GM23338 (cell line): ENCODE measurements at regions not wholly inside any gene's neighbourhood (a gene's known extent, or its start where the extent isn't known, plus 50 kb on each side); places are given as distances from the start of the nearest gene placed in this dataset.

Experiments used
- ATAC-seq: fragments of 200-7000 bp; cut with Tn5 transposase; 3 replicates; pipeline ENCODE4 v1.9.1; 2020
- DNase-seq: peaks from one replicate; pipeline ENCODE4 v3.0.0-alpha.2; 2015; ENCODE audit warnings: low spot score
- H2AFZ ChIP-seq: fragments of 200-600 bp; sonication (generic); 2 replicates; pipeline ENCODE4 v1.8.0; 2016; ENCODE audit warnings: antibody characterized with exemption, mild to moderate bottlenecking, moderate library complexity
- H3F3A ChIP-seq: fragments of 200-600 bp; sonication (generic); replicated peaks from 2 replicates; pipeline ENCODE4 v1.8.0; 2017; ENCODE audit warnings: antibody characterized with exemption, mixed run types, low read depth
- H3K27ac ChIP-seq: fragments of 200-600 bp; sonication (generic); 2 replicates; pipeline ENCODE4 v1.6.1; 2016; ENCODE audit warnings: low read depth
- H3K27me3 ChIP-seq: fragments of 200-600 bp; sonication (generic); 2 replicates; pipeline ENCODE4 v1.8.0; 2016; ENCODE audit warnings: mild to moderate bottlenecking, mixed run types, moderate library complexity; ENCODE audit not compliant: insufficient read depth
- H3K36me3 ChIP-seq: fragments of 200-600 bp; sonication (generic); 2 replicates; pipeline ENCODE4 v1.8.0; 2016; ENCODE audit warnings: mild to moderate bottlenecking; ENCODE audit not compliant: insufficient read depth
- H3K4me1 ChIP-seq: fragments of 200-600 bp; sonication (generic); 2 replicates; pipeline ENCODE4 v1.8.0; 2016; ENCODE audit warnings: mild to moderate bottlenecking, moderate library complexity; ENCODE audit not compliant: insufficient read depth
- H3K4me2 ChIP-seq: fragments of 200-600 bp; sonication (generic); 2 replicates; pipeline ENCODE4 v1.7.1; 2017; ENCODE audit warnings: mixed run types
- H3K4me3 ChIP-seq: fragments of 200-600 bp; sonication (generic); 2 replicates; pipeline ENCODE4 v1.6.1; 2016; ENCODE audit warnings: mixed run types
- H3K79me2 ChIP-seq: fragments of 200-600 bp; sonication (generic); replicated peaks from 2 replicates; pipeline ENCODE4 v1.8.0; 2017; ENCODE audit warnings: mild to moderate bottlenecking; ENCODE audit not compliant: insufficient read depth
- H3K9me2 ChIP-seq: fragments of 200-600 bp; sonication (generic); 2 replicates; pipeline ENCODE4 v1.8.0; 2017; ENCODE audit not compliant: insufficient read depth
- H4K20me1 ChIP-seq: fragments of 200-600 bp; sonication (generic); replicated peaks from 2 replicates; pipeline ENCODE4 v1.8.0; 2017; ENCODE audit warnings: mild to moderate bottlenecking; ENCODE audit not compliant: insufficient read depth
- H3K27ac Mint-ChIP-seq: 2 replicates; pipeline ENCODE4 v1.8.0; 2020; ENCODE audit warnings: inconsistent platforms, mild to moderate bottlenecking, moderate library complexity, mixed read lengths
- H3K27me3 Mint-ChIP-seq: 3 replicates; pipeline ENCODE4 v1.8.0; 2022; ENCODE audit warnings: low read depth, mild to moderate bottlenecking, moderate library complexity, mixed read lengths, inconsistent platforms; ENCODE audit not compliant: insufficient read depth, poor library complexity
- H3K36me3 Mint-ChIP-seq: 3 replicates; pipeline ENCODE4 v1.8.0; 2021; ENCODE audit warnings: low read depth, mild to moderate bottlenecking, inconsistent platforms, moderate library complexity, mixed read lengths
- H3K4me1 Mint-ChIP-seq: 3 replicates; pipeline ENCODE4 v1.8.0; 2020; ENCODE audit warnings: mild to moderate bottlenecking, inconsistent platforms, mixed read lengths
- H3K4me3 Mint-ChIP-seq: 3 replicates; pipeline ENCODE4 v1.8.0; 2021; ENCODE audit warnings: moderate library complexity, mild to moderate bottlenecking, inconsistent platforms, mixed read lengths
- H3K9me3 Mint-ChIP-seq: 3 replicates; pipeline ENCODE4 v1.8.0; 2020; ENCODE audit warnings: moderate library complexity, mild to moderate bottlenecking, inconsistent platforms, mixed read lengths
- JUNB ChIP-seq: IDR thresholded peaks from one replicate; pipeline ENCODE4 v1.6.1; 2016; ENCODE audit warnings: antibody characterized with exemption; ENCODE audit not compliant: unreplicated experiment
- STAT1 ChIP-seq: IDR thresholded peaks from one replicate; pipeline ENCODE4 v1.6.1; 2016; ENCODE audit warnings: antibody characterized with exemption; ENCODE audit not compliant: unreplicated experiment
- ZNF331 ChIP-seq: fragments of 250-450 bp; sonication (Bioruptor Pico); IDR thresholded peaks from 2 replicates; pipeline ENCODE4 v1.5.0; 2020; ENCODE audit warnings: low read depth, mild to moderate bottlenecking, moderate library complexity
- TF ChIP-seq, protein P1 (sequence below): IDR thresholded peaks from 2 replicates; pipeline ENCODE4 v1.6.1; 2016; ENCODE audit warnings: antibody characterized with exemption
- TF ChIP-seq, protein P2 (sequence below): fragments of 250-450 bp; sonication (Bioruptor Pico); IDR thresholded peaks from 2 replicates; pipeline ENCODE4 v1.5.0; 2020; ENCODE audit warnings: mild to moderate bottlenecking, moderate library complexity
- TF ChIP-seq, protein P3 (sequence below), 2 experiments: fragments of 200-600 bp in 1 of 2; sonication (generic) in 1 of 2; conservative IDR thresholded peaks; 2 replicates each; pipeline versions ENCODE4 v1.5.1 to v1.6.1; 2016 to 2017; ENCODE audit warnings: antibody characterized with exemption in 2 of 2, low read depth in 2 of 2, mild to moderate bottlenecking in 2 of 2, moderate library complexity in 1 of 2

DNA sequence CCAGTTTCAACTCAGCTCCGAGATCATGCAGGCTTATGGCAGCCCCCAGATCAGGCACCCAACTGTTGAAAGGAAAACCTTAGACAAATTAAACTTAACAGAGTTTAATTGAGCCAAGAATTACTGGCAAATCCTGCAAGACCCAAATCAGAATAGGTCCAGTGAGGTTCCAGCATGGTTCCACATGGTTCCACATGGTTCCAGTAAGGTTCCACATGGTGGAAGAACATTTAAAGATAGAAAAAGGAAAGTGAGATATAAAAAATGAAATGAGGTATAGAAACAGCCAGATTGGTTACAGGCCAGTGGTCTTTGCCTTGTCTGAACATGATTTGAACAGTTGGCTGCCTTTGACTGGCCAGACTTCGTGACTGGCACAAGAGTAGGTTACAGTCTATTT is 288.8 kb upstream of the LRRC7 start (continued):
- TF ChIP-seq, protein P1, sequence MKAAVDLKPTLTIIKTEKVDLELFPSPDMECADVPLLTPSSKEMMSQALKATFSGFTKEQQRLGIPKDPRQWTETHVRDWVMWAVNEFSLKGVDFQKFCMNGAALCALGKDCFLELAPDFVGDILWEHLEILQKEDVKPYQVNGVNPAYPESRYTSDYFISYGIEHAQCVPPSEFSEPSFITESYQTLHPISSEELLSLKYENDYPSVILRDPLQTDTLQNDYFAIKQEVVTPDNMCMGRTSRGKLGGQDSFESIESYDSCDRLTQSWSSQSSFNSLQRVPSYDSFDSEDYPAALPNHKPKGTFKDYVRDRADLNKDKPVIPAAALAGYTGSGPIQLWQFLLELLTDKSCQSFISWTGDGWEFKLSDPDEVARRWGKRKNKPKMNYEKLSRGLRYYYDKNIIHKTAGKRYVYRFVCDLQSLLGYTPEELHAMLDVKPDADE: no peak
- TF ChIP-seq, protein P2, sequence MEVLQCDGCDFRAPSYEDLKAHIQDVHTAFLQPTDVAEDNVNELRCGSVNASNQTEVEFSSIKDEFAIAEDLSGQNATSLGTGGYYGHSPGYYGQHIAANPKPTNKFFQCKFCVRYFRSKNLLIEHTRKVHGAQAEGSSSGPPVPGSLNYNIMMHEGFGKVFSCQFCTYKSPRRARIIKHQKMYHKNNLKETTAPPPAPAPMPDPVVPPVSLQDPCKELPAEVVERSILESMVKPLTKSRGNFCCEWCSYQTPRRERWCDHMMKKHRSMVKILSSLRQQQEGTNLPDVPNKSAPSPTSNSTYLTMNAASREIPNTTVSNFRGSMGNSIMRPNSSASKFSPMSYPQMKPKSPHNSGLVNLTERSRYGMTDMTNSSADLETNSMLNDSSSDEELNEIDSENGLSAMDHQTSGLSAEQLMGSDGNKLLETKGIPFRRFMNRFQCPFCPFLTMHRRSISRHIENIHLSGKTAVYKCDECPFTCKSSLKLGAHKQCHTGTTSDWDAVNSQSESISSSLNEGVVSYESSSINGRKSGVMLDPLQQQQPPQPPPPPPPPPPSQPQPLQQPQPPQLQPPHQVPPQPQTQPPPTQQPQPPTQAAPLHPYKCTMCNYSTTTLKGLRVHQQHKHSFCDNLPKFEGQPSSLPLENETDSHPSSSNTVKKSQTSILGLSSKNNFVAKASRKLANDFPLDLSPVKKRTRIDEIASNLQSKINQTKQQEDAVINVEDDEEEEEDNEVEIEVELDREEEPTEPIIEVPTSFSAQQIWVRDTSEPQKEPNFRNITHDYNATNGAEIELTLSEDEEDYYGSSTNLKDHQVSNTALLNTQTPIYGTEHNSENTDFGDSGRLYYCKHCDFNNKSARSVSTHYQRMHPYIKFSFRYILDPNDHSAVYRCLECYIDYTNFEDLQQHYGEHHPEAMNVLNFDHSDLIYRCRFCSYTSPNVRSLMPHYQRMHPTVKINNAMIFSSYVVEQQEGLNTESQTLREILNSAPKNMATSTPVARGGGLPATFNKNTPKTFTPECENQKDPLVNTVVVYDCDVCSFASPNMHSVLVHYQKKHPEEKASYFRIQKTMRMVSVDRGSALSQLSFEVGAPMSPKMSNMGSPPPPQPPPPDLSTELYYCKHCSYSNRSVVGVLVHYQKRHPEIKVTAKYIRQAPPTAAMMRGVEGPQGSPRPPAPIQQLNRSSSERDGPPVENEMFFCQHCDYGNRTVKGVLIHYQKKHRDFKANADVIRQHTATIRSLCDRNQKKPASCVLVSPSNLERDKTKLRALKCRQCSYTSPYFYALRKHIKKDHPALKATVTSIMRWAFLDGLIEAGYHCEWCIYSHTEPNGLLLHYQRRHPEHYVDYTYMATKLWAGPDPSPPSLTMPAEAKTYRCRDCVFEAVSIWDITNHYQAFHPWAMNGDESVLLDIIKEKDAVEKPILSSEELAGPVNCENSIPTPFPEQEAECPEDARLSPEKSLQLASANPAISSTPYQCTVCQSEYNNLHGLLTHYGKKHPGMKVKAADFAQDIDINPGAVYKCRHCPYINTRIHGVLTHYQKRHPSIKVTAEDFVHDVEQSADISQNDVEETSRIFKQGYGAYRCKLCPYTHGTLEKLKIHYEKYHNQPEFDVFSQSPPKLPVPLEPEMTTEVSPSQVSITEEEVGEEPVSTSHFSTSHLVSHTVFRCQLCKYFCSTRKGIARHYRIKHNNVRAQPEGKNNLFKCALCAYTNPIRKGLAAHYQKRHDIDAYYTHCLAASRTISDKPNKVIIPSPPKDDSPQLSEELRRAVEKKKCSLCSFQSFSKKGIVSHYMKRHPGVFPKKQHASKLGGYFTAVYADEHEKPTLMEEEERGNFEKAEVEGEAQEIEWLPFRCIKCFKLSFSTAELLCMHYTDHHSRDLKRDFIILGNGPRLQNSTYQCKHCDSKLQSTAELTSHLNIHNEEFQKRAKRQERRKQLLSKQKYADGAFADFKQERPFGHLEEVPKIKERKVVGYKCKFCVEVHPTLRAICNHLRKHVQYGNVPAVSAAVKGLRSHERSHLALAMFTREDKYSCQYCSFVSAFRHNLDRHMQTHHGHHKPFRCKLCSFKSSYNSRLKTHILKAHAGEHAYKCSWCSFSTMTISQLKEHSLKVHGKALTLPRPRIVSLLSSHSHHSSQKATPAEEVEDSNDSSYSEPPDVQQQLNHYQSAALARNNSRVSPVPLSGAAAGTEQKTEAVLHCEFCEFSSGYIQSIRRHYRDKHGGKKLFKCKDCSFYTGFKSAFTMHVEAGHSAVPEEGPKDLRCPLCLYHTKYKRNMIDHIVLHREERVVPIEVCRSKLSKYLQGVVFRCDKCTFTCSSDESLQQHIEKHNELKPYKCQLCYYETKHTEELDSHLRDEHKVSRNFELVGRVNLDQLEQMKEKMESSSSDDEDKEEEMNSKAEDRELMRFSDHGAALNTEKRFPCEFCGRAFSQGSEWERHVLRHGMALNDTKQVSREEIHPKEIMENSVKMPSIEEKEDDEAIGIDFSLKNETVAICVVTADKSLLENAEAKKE (CRISPR knock-in tag): no peak
- TF ChIP-seq JUNB: no peak
- TF ChIP-seq STAT1: no peak
- no peak for TF ChIP-seq ZNF331 (CRISPR knock-in tag)

DNA sequence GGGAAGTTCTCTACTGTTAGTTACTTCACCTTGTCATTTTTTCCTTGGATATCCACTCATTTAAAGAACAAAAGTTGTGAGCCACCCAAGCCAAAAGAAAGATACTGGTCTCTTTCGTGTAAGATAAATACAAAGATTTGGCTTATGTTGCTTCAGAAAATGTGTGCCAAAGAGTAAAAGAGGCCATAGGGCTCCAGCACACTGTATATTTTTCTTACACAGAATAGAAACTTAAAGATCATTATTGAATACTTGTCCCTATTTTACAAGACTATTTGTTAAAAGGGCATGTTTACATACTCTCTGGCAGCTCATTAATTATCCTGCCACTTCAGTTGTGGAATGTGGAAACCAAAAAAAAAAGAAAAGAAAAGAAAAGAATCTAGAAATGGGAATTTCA is 284.2 kb upstream of the LRRC7 start:
- Mint-ChIP-seq H3K27ac (no peak overlapping the region), H3K27me3 (no peaks in the 10 kb centered on the region), H3K4me1 (peaks cover 21% of the 10 kb centered on the region; the same call in 2 of the 3 replicates), H3K4me3 (no peak overlapping the region), H3K9me3 (no peaks in the 10 kb centered on the region), H3K36me3 (no peaks in the 10 kb centered on the region)
- no peaks in the 10 kb centered on the region for H3K27me3 ChIP-seq
- no peak overlapping the region for H2AFZ ChIP-seq
- no peaks in the 10 kb centered on the region for H3K79me2 ChIP-seq
- no peaks in the 10 kb centered on the region for H4K20me1 ChIP-seq
- ATAC-seq (no peak), DNase-seq (no peak)
- H3F3A ChIP-seq: no peaks in the 10 kb centered on the region
- H3K4me3 ChIP-seq: no peak overlapping the region
- H3K9me2 ChIP-seq: no peaks in the 10 kb centered on the region
- no peak overlapping the region for H3K27ac ChIP-seq
- H3K4me1 ChIP-seq: 0 out of 2 replicates have a peak, but pooled peaks cover 8% of the 10 kb centered on the region
- H3K4me2 ChIP-seq: no peak overlapping the region
- H3K36me3 ChIP-seq: no peaks in the 10 kb centered on the region
- TF ChIP-seq ZNF331 (CRISPR knock-in tag) (no peak), STAT1 (no peak), JUNB (no peak)
- TF ChIP-seq, protein P2 (CRISPR knock-in tag): no peak
- TF ChIP-seq, protein P3, sequence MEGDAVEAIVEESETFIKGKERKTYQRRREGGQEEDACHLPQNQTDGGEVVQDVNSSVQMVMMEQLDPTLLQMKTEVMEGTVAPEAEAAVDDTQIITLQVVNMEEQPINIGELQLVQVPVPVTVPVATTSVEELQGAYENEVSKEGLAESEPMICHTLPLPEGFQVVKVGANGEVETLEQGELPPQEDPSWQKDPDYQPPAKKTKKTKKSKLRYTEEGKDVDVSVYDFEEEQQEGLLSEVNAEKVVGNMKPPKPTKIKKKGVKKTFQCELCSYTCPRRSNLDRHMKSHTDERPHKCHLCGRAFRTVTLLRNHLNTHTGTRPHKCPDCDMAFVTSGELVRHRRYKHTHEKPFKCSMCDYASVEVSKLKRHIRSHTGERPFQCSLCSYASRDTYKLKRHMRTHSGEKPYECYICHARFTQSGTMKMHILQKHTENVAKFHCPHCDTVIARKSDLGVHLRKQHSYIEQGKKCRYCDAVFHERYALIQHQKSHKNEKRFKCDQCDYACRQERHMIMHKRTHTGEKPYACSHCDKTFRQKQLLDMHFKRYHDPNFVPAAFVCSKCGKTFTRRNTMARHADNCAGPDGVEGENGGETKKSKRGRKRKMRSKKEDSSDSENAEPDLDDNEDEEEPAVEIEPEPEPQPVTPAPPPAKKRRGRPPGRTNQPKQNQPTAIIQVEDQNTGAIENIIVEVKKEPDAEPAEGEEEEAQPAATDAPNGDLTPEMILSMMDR (conservative IDR thresholded peaks at IDR 0.05; ENCODE audit: low read depth in 2 of 2): no peak
